ENCODE measurements at regions not wholly inside any gene's neighbourhood (a gene's known extent, or its start where the extent isn't known, plus 50 kb on each side); places are given as distances from the start of the nearest gene placed in this dataset.

- no peak for ATAC-seq
- TF ChIP-seq HES2 (IDR thresholded peaks at IDR 0.05), result no peak
- no peak for TF ChIP-seq TFCP2L1 (CRISPR knock-in tag; IDR thresholded peaks at IDR 0.05)
- TF ChIP-seq HDAC2 (IDR thresholded peaks at IDR 0.05), result no peak
- Histone ChIP-seq H3K4me1 (no peaks in the 10 kb centered on the region), H3K9me3 (no peaks in the 10 kb centered on the region), H3K4me2 (no peak overlapping the region), H3K27ac (no peak overlapping the region), H3K4me3 (no peak overlapping the region)
- FAIRE-seq, result no peak
- WGBS (ENCODE audit: missing lambda C conversion rate), result 59% methylated on average over 1 of the region's 1 CpG
- DNase-seq (ENCODE audit: low read depth in 1 of 2, low spot score in 1 of 2), result no peak
- ChIA-PET POLR2A (no interaction called here), CTCF (no interaction called here)
Observed at GRCh38 chr7:96539471-96539870, 170.2 kb downstream of the SEM1 start.

GRCh38 chr7:96538632-96539031 is 171.0 kb downstream of the SEM1 start:
- POLR2A ChIA-PET, result no interaction called here

GRCh38 chr7:96534221-96534620 is 175.4 kb downstream of the SEM1 start:
- no peak for ATAC-seq
- no peak overlapping the region for H3K4me3 ChIP-seq
- 4% methylated on average over 3 of the region's 3 CpGs for WGBS (ENCODE audit: missing lambda C conversion rate)
- H3K27ac ChIP-seq, result no peak overlapping the region
- DNase-seq (ENCODE audit: low read depth in 1 of 2, low spot score in 1 of 2), result no peak
- no peak for TF ChIP-seq SMC3 (IDR thresholded peaks at IDR 0.05)
- no peak for TF ChIP-seq CEBPB (IDR thresholded peaks at IDR 0.05)
- no peak for TF ChIP-seq SREBF2 (IDR thresholded peaks at IDR 0.05)
- no peak for TF ChIP-seq ATOH8 (CRISPR knock-in tag; IDR thresholded peaks at IDR 0.05; ENCODE audit: low read depth)
- H3K4me1 ChIP-seq, result no peaks in the 10 kb centered on the region
- H3K4me2 ChIP-seq, result no peak overlapping the region
- POLR2A ChIA-PET, result no interaction called here
- FAIRE-seq, result no peak
- no peaks in the 10 kb centered on the region for H3K9me3 ChIP-seq
- CTCF ChIA-PET, result no interaction called here

More at GRCh38 chr7:96538632-96539031, 171.0 kb downstream of the SEM1 start:
- TF ChIP-seq CEBPB (IDR thresholded peaks at IDR 0.05), result no peak
- TF ChIP-seq SREBF2 (IDR thresholded peaks at IDR 0.05), result no peak
- TF ChIP-seq FOXS1 (CRISPR knock-in tag; IDR thresholded peaks at IDR 0.05), result no peak
- no peak overlapping the region for H3K4me2 ChIP-seq
- ATAC-seq (no peak), DNase-seq (ENCODE audit: low read depth in 1 of 2, low spot score in 1 of 2) (no peak), FAIRE-seq (no peak)
- H3K4me3 ChIP-seq, result no peak overlapping the region
- no peak overlapping the region for H3K27ac ChIP-seq
- 40% methylated on average over 2 of the region's 2 CpGs for WGBS (ENCODE audit: missing lambda C conversion rate)
- H3K9me3 ChIP-seq, result no peaks in the 10 kb centered on the region
- CTCF ChIA-PET, result no interaction called here
- H3K4me1 ChIP-seq, result no peaks in the 10 kb centered on the region

- Histone ChIP-seq H3K4me3 (no peak overlapping the region), H3K27ac (no peak overlapping the region), H3K4me2 (no peak overlapping the region), H3K4me1 (no peaks in the 10 kb centered on the region), H3K9me3 (no peaks in the 10 kb centered on the region)
- ATAC-seq (no peak), DNase-seq (ENCODE audit: low read depth in 1 of 2, low spot score in 1 of 2) (no peak), FAIRE-seq (no peak)
- CTCF ChIA-PET, result interaction anchor here (0.6 to 0.7 kb wide), 3 partner anchors 8 to 532 kb away, joined by 3 to 4 read pairs (median 3); no protein-coding TSS in a partner anchor
- no peak for TF ChIP-seq USF2 (IDR thresholded peaks at IDR 0.05)
- TF ChIP-seq BHLHE40 (IDR thresholded peaks at IDR 0.05; ENCODE audit: low read depth, low read length), result no peak
- TF ChIP-seq CBX8 (IDR thresholded peaks at IDR 0.05), result no peak
- no peak for TF ChIP-seq ZNF302 (CRISPR knock-in tag; IDR thresholded peaks at IDR 0.05)
- no peak for TF ChIP-seq HDAC2 (IDR thresholded peaks at IDR 0.05)
- no peak for TF ChIP-seq NR3C1 (IDR thresholded peaks at IDR 0.05)
- TF ChIP-seq HEYL (CRISPR knock-in tag; IDR thresholded peaks at IDR 0.05), result no peak
- no peak for TF ChIP-seq POLR2A (IDR thresholded peaks at IDR 0.05; ENCODE audit: low read length)
- no peak for TF ChIP-seq EHMT2 (IDR thresholded peaks at IDR 0.05; ENCODE audit: low read depth)
- TF ChIP-seq E2F6 (IDR thresholded peaks at IDR 0.05; ENCODE audit: borderline replicate concordance, low read depth), result no peak
- no peak for TF ChIP-seq HOXB13 (CRISPR knock-in tag; IDR thresholded peaks at IDR 0.05; ENCODE audit: low read depth)
- TF ChIP-seq JUNB (IDR thresholded peaks at IDR 0.05), result no peak
- TF ChIP-seq PBX3 (IDR thresholded peaks at IDR 0.05), result no peak
- POLR2A ChIA-PET, result no interaction called here
- 3% methylated on average over 2 of the region's 2 CpGs for WGBS (ENCODE audit: missing lambda C conversion rate)
Observed at GRCh38 chr7:96532428-96532935, 177.2 kb downstream of the SEM1 start.

Data from A549 (cell line).